ENCODE measurements at regions not wholly inside any gene's neighbourhood (a gene's known extent, or its start where the extent isn't known, plus 50 kb on each side); places are given as distances from the start of the nearest gene placed in this dataset.

- TF ChIP-seq CTCF (IDR thresholded peaks at IDR 0.05 in 2 of 3, conservative IDR thresholded peaks at IDR 0.05 in 1 of 3; ENCODE audit: control insufficient read depth in 2 of 3, extremely low read depth in 1 of 3, insufficient read depth in 1 of 3, low read depth in 3 of 3, low read length in 3 of 3) (no peak), JUNB (IDR thresholded peaks at IDR 0.05) (no peak), HDAC2 (IDR thresholded peaks at IDR 0.05) (no peak), MEF2A (IDR thresholded peaks at IDR 0.05; ENCODE audit: insufficient read depth, low read depth, low read length) (no peak)
These were observed 183.0 kb upstream of the MMS22L start for GRCh38 chr6:97465877-97466561.

Measured in GM12878 (cell line).